LNCAP (cell line): ENCODE measurements at regions not wholly inside any gene's neighbourhood (a gene's known extent, or its start where the extent isn't known, plus 50 kb on each side); places are given as distances from the start of the nearest gene placed in this dataset.

Source experiments
- CTCF ChIP-seq: fragments of 450-650 bp; IDR thresholded peaks from 2 replicates; pipeline ENCODE4 v1.5.1; 2017; ENCODE audit warnings: mild to moderate bottlenecking

- TF ChIP-seq CTCF = no peak
Measured at GRCh38 chr13:88764103-88764502, 1092.9 kb downstream of the SLITRK5 start.

DNA sequence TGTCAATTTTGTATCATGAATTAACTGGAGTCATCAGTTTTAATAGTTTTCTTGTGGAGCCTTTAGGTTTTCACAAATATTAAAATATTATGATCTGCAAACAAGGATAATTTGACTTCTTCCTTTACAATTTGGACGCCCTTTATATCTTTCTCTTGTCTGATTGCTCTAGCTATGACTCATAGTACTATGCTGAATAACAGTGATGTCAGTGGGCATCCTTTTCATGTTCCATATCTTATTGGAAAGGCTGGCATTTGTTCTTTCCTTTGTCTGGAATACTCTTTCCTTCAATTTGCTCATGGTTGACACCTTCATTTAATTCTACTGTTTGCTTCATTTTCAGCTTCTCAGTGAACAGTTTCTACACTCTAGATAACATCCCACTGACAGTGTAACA, 1129.3 kb downstream of the SLITRK5 start:
- TF ChIP-seq CTCF = no peak

DNA sequence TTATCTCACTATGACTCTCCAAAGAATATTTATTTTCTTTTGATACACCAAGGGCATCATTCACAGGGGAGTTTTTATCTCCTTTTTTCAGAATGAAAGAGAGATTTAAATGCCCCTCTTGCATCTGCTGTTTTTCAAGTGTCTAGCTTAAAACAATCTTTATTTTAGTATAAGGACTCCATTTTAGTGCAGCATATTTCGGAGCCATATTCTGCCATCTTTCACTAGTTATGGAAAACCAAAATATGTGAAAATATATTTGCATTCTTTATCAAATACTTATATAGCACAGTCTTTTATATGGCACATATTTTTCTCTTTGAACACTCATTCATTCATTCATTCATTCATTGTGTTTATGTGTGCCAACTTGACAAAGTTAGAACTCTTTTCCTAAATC, 1130.2 kb downstream of the SLITRK5 start:
- no peak for TF ChIP-seq CTCF

GRCh38 chr13:88802886-88803285, 1131.7 kb downstream of the SLITRK5 start:
- no peak for TF ChIP-seq CTCF

GRCh38 chr13:88806438-88806837, 1135.3 kb downstream of the SLITRK5 start:
- no peak for TF ChIP-seq CTCF

DNA sequence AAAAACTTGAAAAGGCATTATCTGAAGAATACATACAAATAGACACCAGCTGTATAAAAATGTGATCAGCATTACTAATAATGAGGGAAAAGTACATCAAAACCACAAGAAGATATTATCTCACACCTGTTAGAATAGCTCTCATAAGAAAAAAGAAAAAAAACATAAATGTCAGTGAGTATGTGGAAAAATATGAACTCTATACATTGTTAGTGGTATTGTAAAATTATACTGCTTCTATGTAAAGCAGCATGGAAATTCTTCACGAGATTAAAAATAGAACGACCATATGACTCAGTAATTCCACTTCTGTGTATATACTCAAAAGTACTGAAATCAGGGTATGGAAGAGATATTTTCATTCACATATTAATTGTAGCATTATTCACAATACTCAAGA, 1146.4 kb downstream of the SLITRK5 start:
- TF ChIP-seq CTCF = no peak

- TF ChIP-seq CTCF = no peak
Measured at GRCh38 chr13:88823114-88823513, 1151.9 kb downstream of the SLITRK5 start.

- no peak for TF ChIP-seq CTCF
Measured at GRCh38 chr13:88824218-88824617, 1153.0 kb downstream of the SLITRK5 start.
